AG04449 (cell line): ENCODE measurements at regions not wholly inside any gene's neighbourhood (a gene's known extent, or its start where the extent isn't known, plus 50 kb on each side); places are given as distances from the start of the nearest gene placed in this dataset.

Experiments
- CTCF ChIA-PET: fragments of 350-600 bp; formaldehyde crosslinking; extraction: SDS; loops from one replicate; lab custom pipeline; 2021; ENCODE audit warnings: antibody characterized with exemption; lab: Yijun Ruan, JAX
- POLR2A ChIA-PET: fragments of 400-600, 350-600 bp; formaldehyde crosslinking; extraction: SDS; loops from one replicate; lab custom pipeline; 2020; ENCODE audit warnings: antibody characterized with exemption, inconsistent platforms; lab: Yijun Ruan, JAX
- DNase-seq: peaks from one replicate; pipeline ENCODE4 v3.0.0-alpha.2; 2010; ENCODE audit warnings: low read depth, low spot score
- H3K4me3 ChIP-seq: 2 replicates; pipeline ENCODE4 v1.5.1; 2011; ENCODE audit warnings: low read depth, mild to moderate bottlenecking, control low read depth, low read length
- CTCF ChIP-seq: IDR thresholded peaks from one replicate; pipeline ENCODE4 v1.5.1; 2011; ENCODE audit warnings: mild to moderate bottlenecking, moderate library complexity, low read length, control low read depth, inconsistent platforms; ENCODE audit not compliant: insufficient read depth; ENCODE audit errors: missing control alignments

GRCh38 chr7:22001345-22002004, 55.8 kb upstream of the CDCA7L start:
- no peak overlapping the region for H3K4me3 ChIP-seq
- ChIA-PET CTCF (interaction anchor here (0.7 to 2.3 kb wide), 20 partner anchors 8 to 749 kb away, joined by 3 to 24 read pairs (median 3); partner anchors contain the start of gene SP4), POLR2A (no interaction called here)
- peak; percentile 53 for DNase-seq
- peak; percentile 54 for TF ChIP-seq CTCF

GRCh38 chr7:21999896-22000295, 54.2 kb upstream of the CDCA7L start:
- ChIA-PET POLR2A (no interaction called here), CTCF (no interaction called here)
- no peak overlapping the region for H3K4me3 ChIP-seq
- no peak for TF ChIP-seq CTCF
- no peak for DNase-seq

GRCh38 chr7:21996641-21997040, 50.9 kb upstream of the CDCA7L start:
- POLR2A ChIA-PET = no interaction called here
- TF ChIP-seq CTCF = no peak
- no peak for DNase-seq
- CTCF ChIA-PET = no interaction called here
- H3K4me3 ChIP-seq = no peak overlapping the region
